ENCODE measurements at regions not wholly inside any gene's neighbourhood (a gene's known extent, or its start where the extent isn't known, plus 50 kb on each side); places are given as distances from the start of the nearest gene placed in this dataset.

DNA sequence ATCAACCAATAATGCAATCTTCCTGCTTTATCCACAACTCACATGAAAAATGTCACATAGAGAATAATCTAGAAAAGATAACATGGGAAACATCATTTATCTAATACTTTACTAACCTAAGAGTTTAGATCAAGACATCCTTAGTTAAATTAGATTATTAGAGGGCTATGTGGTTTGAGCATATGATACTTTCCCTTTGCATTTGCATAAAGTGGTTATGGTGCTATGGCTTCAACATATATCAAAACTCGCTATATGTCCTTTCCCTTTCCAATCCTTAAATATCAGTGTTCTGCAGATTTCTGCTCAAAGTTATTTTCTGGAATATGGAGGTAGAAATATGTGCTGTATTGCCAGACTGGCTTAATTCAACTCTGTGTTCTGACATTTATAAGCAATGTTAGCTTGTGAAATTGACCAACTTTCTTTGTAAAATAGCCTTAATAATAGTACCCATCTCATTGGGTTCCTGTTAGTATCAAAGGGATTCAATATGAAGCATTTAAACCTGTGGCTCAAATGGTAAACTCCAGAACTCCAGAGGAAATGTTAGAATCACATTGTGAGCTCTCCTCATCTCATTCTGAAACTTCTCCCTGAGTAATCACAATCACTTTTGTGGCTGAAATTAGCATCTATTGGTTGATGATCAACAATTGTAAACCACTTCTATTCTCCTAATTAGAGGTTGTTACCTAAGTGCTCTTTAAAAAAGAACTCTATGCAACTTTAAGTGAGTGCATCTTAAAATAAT, 1089.9 kb upstream of the SLC39A10 start:
- DNase-seq (ENCODE audit: low read depth, low spot score) (no peak), ATAC-seq (no peak)
- Histone ChIP-seq H3K79me2 (ENCODE audit: insufficient read depth, low read length) (no peaks in the 10 kb centered on the region), H3K9ac (ENCODE audit: low read length) (no peak overlapping the region), H3K4me3 (replicated peaks in 1 of 2; ENCODE audit: low read depth in 1 of 2, low read length in 2 of 2) (no peak overlapping the region), H3K4me1 (ENCODE audit: control insufficient read depth in 1 of 2, insufficient read depth in 2 of 2, low read length in 2 of 2) (no peaks in the 10 kb centered on the region), H3K4me2 (ENCODE audit: low read length) (no peak overlapping the region), H3K27ac (ENCODE audit: low read depth, low read length) (no peak overlapping the region), H3K27me3 (ENCODE audit: insufficient read depth, low read length) (no peaks in the 10 kb centered on the region), H3K36me3 (ENCODE audit: control insufficient read depth in 1 of 2, insufficient read depth in 2 of 2, low read length in 2 of 2) (no peaks in the 10 kb centered on the region), H3K9me3 (ENCODE audit: control insufficient read depth in 1 of 2, insufficient read depth in 1 of 2, low read depth in 1 of 2, low read length in 2 of 2) (no peaks in the 10 kb centered on the region), H2AFZ (ENCODE audit: low read depth, low read length, poor library complexity, severe bottlenecking) (no peak overlapping the region), H3K9me2 (ENCODE audit: insufficient read depth) (no peaks in the 10 kb centered on the region; the same call in 1 of the 2 replicates), H4K20me1 (ENCODE audit: insufficient read depth) (no peaks in the 10 kb centered on the region)
- POLR2A ChIA-PET = no interaction called here
- CTCF ChIA-PET = no interaction called here
- no TSS peak for BruUV-seq (replicated peaks)
- intact Hi-C loops (cut with micrococcal nuclease) = loop anchor here (2.0 kb wide), 1 partner anchor 36 kb away; no protein-coding TSS in a partner anchor
- RAD21 ChIA-PET (ENCODE audit: low non-redundant PET in 1 of 2, low total read pairs in 2 of 2, uncharacterized antibody in 2 of 2, unreplicated experiment in 2 of 2) = no interaction called here
- TF ChIP-seq CBX3 (IDR thresholded peaks at IDR 0.05; ENCODE audit: low read depth) (no peak), RAD21 (IDR thresholded peaks at IDR 0.05; ENCODE audit: low read depth) (no peak), ELF1 (IDR thresholded peaks at IDR 0.05; ENCODE audit: borderline replicate concordance, low read depth) (no peak)

GRCh38 chr2:194564422-194564821, 1092.6 kb upstream of the SLC39A10 start:
- no peaks in the 10 kb centered on the region for H3K27me3 ChIP-seq (ENCODE audit: insufficient read depth, low read length)
- TF ChIP-seq ATF3 (IDR thresholded peaks at IDR 0.05) (no peak), FOSL1 (IDR thresholded peaks at IDR 0.05; ENCODE audit: low read depth) (no peak), REST (IDR thresholded peaks at IDR 0.05; ENCODE audit: low read depth) (no peak), TCF7L2 (IDR thresholded peaks at IDR 0.05; ENCODE audit: borderline replicate concordance, extremely low read depth, insufficient read depth, insufficient read length) (no peak), POLR2A (IDR thresholded peaks at IDR 0.05; ENCODE audit: borderline replicate concordance, extremely low read depth, insufficient read depth, insufficient read length) (no peak)
- no peaks in the 10 kb centered on the region for H4K20me1 ChIP-seq (ENCODE audit: insufficient read depth)
- no peak overlapping the region for H3K27ac ChIP-seq (ENCODE audit: low read depth, low read length)
- H3K9ac ChIP-seq (ENCODE audit: low read length) = no peak overlapping the region
- no peak overlapping the region for H2AFZ ChIP-seq (ENCODE audit: low read depth, low read length, poor library complexity, severe bottlenecking)
- no peak overlapping the region for H3K4me2 ChIP-seq (ENCODE audit: low read length)
- POLR2A ChIA-PET = no interaction called here
- no peaks in the 10 kb centered on the region; the same call in 1 of the 2 replicates for H3K9me2 ChIP-seq (ENCODE audit: insufficient read depth)
- no peaks in the 10 kb centered on the region for H3K4me1 ChIP-seq (ENCODE audit: control insufficient read depth in 1 of 2, insufficient read depth in 2 of 2, low read length in 2 of 2)
- DNase-seq (ENCODE audit: low read depth, low spot score) = no peak
- intact Hi-C loops (cut with micrococcal nuclease) = no loop called here
- no TSS peak for BruUV-seq (replicated peaks)
- no peak for ATAC-seq
- H3K36me3 ChIP-seq (ENCODE audit: control insufficient read depth in 1 of 2, insufficient read depth in 2 of 2, low read length in 2 of 2) = no peaks in the 10 kb centered on the region
- RAD21 ChIA-PET (ENCODE audit: low non-redundant PET in 1 of 2, low total read pairs in 2 of 2, uncharacterized antibody in 2 of 2, unreplicated experiment in 2 of 2) = no interaction called here
- H3K79me2 ChIP-seq (ENCODE audit: insufficient read depth, low read length) = no peaks in the 10 kb centered on the region
- CTCF ChIA-PET = no interaction called here
- no peak overlapping the region for H3K4me3 ChIP-seq (replicated peaks in 1 of 2; ENCODE audit: low read depth in 1 of 2, low read length in 2 of 2)
- H3K9me3 ChIP-seq (ENCODE audit: control insufficient read depth in 1 of 2, insufficient read depth in 1 of 2, low read depth in 1 of 2, low read length in 2 of 2) = no peaks in the 10 kb centered on the region

Data from HCT116 (cell line).